ENCODE measurements at regions not wholly inside any gene's neighbourhood (a gene's known extent, or its start where the extent isn't known, plus 50 kb on each side); places are given as distances from the start of the nearest gene placed in this dataset.
"Not testable (repeated sequence)": the region's sequence is repeated elsewhere in the genome, so short reads cannot be mapped to it uniquely, and the experiment has no call there.

- TF ChIP-seq SUZ12 (IDR thresholded peaks at IDR 0.05; ENCODE audit: extremely low read depth, insufficient read depth, insufficient read length), result no peak
- TF ChIP-seq YY1 (IDR thresholded peaks at IDR 0.05; ENCODE audit: insufficient read depth, insufficient read length), result no peak
- TF ChIP-seq ZNF274 (IDR thresholded peaks at IDR 0.05; ENCODE audit: low read depth, low read length), result no peak
- Histone ChIP-seq H3K36me3 (ENCODE audit: insufficient read depth, insufficient read length, low read length) (no peaks in the 10 kb centered on the region), H3K4me1 (ENCODE audit: insufficient read depth, insufficient read length) (peaks cover 5% of the 10 kb centered on the region), H3K27me3 (ENCODE audit: insufficient read depth, insufficient read length) (no peaks in the 10 kb centered on the region), H3K9me3 (ENCODE audit: insufficient read depth, low read length) (no peaks in the 10 kb centered on the region), H3K4me3 (ENCODE audit: insufficient read length, low read depth) (no peak overlapping the region), H3K9ac (ENCODE audit: insufficient read length, low read depth) (no peak overlapping the region)
- DNase-seq (ENCODE audit: low read depth, low spot score), result no peak
Measured at GRCh38 chr1:229005556-229005955, 265.4 kb upstream of the RAB4A start.

- Histone ChIP-seq H3K27me3 (ENCODE audit: insufficient read depth, insufficient read length) (no peaks in the 10 kb centered on the region), H3K9me3 (ENCODE audit: insufficient read depth, low read length) (no peaks in the 10 kb centered on the region), H3K36me3 (ENCODE audit: insufficient read depth, insufficient read length, low read length) (no peaks in the 10 kb centered on the region), H3K9ac (ENCODE audit: insufficient read length, low read depth) (no peak overlapping the region), H3K4me1 (ENCODE audit: insufficient read depth, insufficient read length) (peaks cover 5% of the 10 kb centered on the region), H3K4me3 (ENCODE audit: insufficient read length, low read depth) (no peak overlapping the region)
- no peak for TF ChIP-seq ZNF274 (IDR thresholded peaks at IDR 0.05; ENCODE audit: low read depth, low read length)
- no peak for TF ChIP-seq SUZ12 (IDR thresholded peaks at IDR 0.05; ENCODE audit: extremely low read depth, insufficient read depth, insufficient read length)
- no peak for DNase-seq (ENCODE audit: low read depth, low spot score)
Measured at GRCh38 chr1:229006121-229006870, 264.6 kb upstream of the RAB4A start.

- Histone ChIP-seq H3K9ac (ENCODE audit: insufficient read length, low read depth) (no peak overlapping the region), H3K36me3 (ENCODE audit: insufficient read depth, insufficient read length, low read length) (no peaks in the 10 kb centered on the region), H3K27me3 (ENCODE audit: insufficient read depth, insufficient read length) (no peaks in the 10 kb centered on the region), H3K4me1 (ENCODE audit: insufficient read depth, insufficient read length) (peaks cover 5% of the 10 kb centered on the region), H3K9me3 (ENCODE audit: insufficient read depth, low read length) (no peaks in the 10 kb centered on the region), H3K4me3 (ENCODE audit: insufficient read length, low read depth) (no peak overlapping the region)
- DNase-seq (ENCODE audit: low read depth, low spot score), result no peak
- TF ChIP-seq SUZ12 (IDR thresholded peaks at IDR 0.05; ENCODE audit: extremely low read depth, insufficient read depth, insufficient read length) (no peak), YY1 (IDR thresholded peaks at IDR 0.05; ENCODE audit: insufficient read depth, insufficient read length) (no peak), ZNF274 (IDR thresholded peaks at IDR 0.05; ENCODE audit: low read depth, low read length) (no peak)
Measured at GRCh38 chr1:229007167-229007566, 263.7 kb upstream of the RAB4A start.

- Histone ChIP-seq H3K4me1 (ENCODE audit: insufficient read depth, insufficient read length) (peaks cover 5% of the 10 kb centered on the region), H3K27me3 (ENCODE audit: insufficient read depth, insufficient read length) (no peaks in the 10 kb centered on the region), H3K36me3 (ENCODE audit: insufficient read depth, insufficient read length, low read length) (no peaks in the 10 kb centered on the region), H3K9ac (ENCODE audit: insufficient read length, low read depth) (no peak overlapping the region), H3K4me3 (ENCODE audit: insufficient read length, low read depth) (no peak overlapping the region), H3K9me3 (ENCODE audit: insufficient read depth, low read length) (no peaks in the 10 kb centered on the region)
- DNase-seq (ENCODE audit: low read depth, low spot score), result no peak
- no peak for TF ChIP-seq SUZ12 (IDR thresholded peaks at IDR 0.05; ENCODE audit: extremely low read depth, insufficient read depth, insufficient read length)
- TF ChIP-seq YY1 (IDR thresholded peaks at IDR 0.05; ENCODE audit: insufficient read depth, insufficient read length), result no peak
- TF ChIP-seq ZNF274 (IDR thresholded peaks at IDR 0.05; ENCODE audit: low read depth, low read length), result no peak
Measured at GRCh38 chr1:229007701-229008100, 263.2 kb upstream of the RAB4A start.

- H3K4me3 ChIP-seq (ENCODE audit: insufficient read length, low read depth); H3K27me3 ChIP-seq (ENCODE audit: insufficient read depth, insufficient read length); H3K36me3 ChIP-seq (ENCODE audit: insufficient read depth, insufficient read length, low read length); H3K4me1 ChIP-seq (ENCODE audit: insufficient read depth, insufficient read length); H3K9me3 ChIP-seq (ENCODE audit: insufficient read depth, low read length); DNase-seq (ENCODE audit: low read depth, low spot score); H3K9ac ChIP-seq (ENCODE audit: insufficient read length, low read depth): not testable (repeated sequence)
Measured at GRCh38 chr1:229008347-229008746, 262.6 kb upstream of the RAB4A start.

- Histone ChIP-seq H3K4me1 (ENCODE audit: insufficient read depth, insufficient read length) (no peaks in the 10 kb centered on the region), H3K9ac (ENCODE audit: insufficient read length, low read depth) (no peak overlapping the region), H3K36me3 (ENCODE audit: insufficient read depth, insufficient read length, low read length) (no peaks in the 10 kb centered on the region), H3K27me3 (ENCODE audit: insufficient read depth, insufficient read length) (no peaks in the 10 kb centered on the region), H3K4me3 (ENCODE audit: insufficient read length, low read depth) (no peak overlapping the region), H3K9me3 (ENCODE audit: insufficient read depth, low read length) (no peaks in the 10 kb centered on the region)
- TF ChIP-seq YY1 (IDR thresholded peaks at IDR 0.05; ENCODE audit: insufficient read depth, insufficient read length) (no peak), ZNF274 (IDR thresholded peaks at IDR 0.05; ENCODE audit: low read depth, low read length) (no peak), SUZ12 (IDR thresholded peaks at IDR 0.05; ENCODE audit: extremely low read depth, insufficient read depth, insufficient read length) (no peak)
- no peak for DNase-seq (ENCODE audit: low read depth, low spot score)
Measured at GRCh38 chr1:229011022-229011421, 259.9 kb upstream of the RAB4A start.

GRCh38 chr1:229012823-229013222 is 258.1 kb upstream of the RAB4A start:
- no peak for TF ChIP-seq SUZ12 (IDR thresholded peaks at IDR 0.05; ENCODE audit: extremely low read depth, insufficient read depth, insufficient read length)
- no peak for TF ChIP-seq ZNF274 (IDR thresholded peaks at IDR 0.05; ENCODE audit: low read depth, low read length)
- no peak for TF ChIP-seq YY1 (IDR thresholded peaks at IDR 0.05; ENCODE audit: insufficient read depth, insufficient read length)
- H3K36me3 ChIP-seq (ENCODE audit: insufficient read depth, insufficient read length, low read length), result no peaks in the 10 kb centered on the region
- no peaks in the 10 kb centered on the region for H3K9me3 ChIP-seq (ENCODE audit: insufficient read depth, low read length)
- H3K4me1 ChIP-seq (ENCODE audit: insufficient read depth, insufficient read length), result no peaks in the 10 kb centered on the region
- H3K4me3 ChIP-seq (ENCODE audit: insufficient read length, low read depth), result no peak overlapping the region
- DNase-seq (ENCODE audit: low read depth, low spot score), result no peak
- H3K27me3 ChIP-seq (ENCODE audit: insufficient read depth, insufficient read length), result no peaks in the 10 kb centered on the region
- H3K9ac ChIP-seq (ENCODE audit: insufficient read length, low read depth), result no peak overlapping the region

Measured in NT2/D1 (cell line).